HG03354 (cell line): ENCODE measurements at regions not wholly inside any gene's neighbourhood (a gene's known extent, or its start where the extent isn't known, plus 50 kb on each side); places are given as distances from the start of the nearest gene placed in this dataset.

ENCODE experiments used
- ATAC-seq: cut with Tn5 transposase; IDR thresholded peaks from one replicate; pipeline ENCODE4 v1.9.1; 2021; ENCODE audit warnings: mild to moderate bottlenecking; ENCODE audit not compliant: unreplicated experiment, poor library complexity, severe bottlenecking

- no peak for ATAC-seq
Measured at GRCh38 chr15:39478996-39479395, 101.9 kb upstream of the THBS1 start.

- no peak for ATAC-seq
Measured at GRCh38 chr15:39479911-39480310, 101.0 kb upstream of the THBS1 start.

GRCh38 chr15:39482459-39482858 is 98.4 kb upstream of the THBS1 start:
- ATAC-seq = no peak

GRCh38 chr15:39486621-39487457 is 94.0 kb upstream of the THBS1 start:
- no peak for ATAC-seq

GRCh38 chr15:39487458-39487735 is 93.5 kb upstream of the THBS1 start:
- no peak for ATAC-seq

GRCh38 chr15:39488516-39488915 is 92.4 kb upstream of the THBS1 start:
- no peak for ATAC-seq

GRCh38 chr15:39488961-39489360 is 91.9 kb upstream of the THBS1 start:
- no peak for ATAC-seq

- no peak for ATAC-seq
Measured at GRCh38 chr15:39491115-39491885, 89.6 kb upstream of the THBS1 start.

- ATAC-seq = no peak
Measured at GRCh38 chr15:39491886-39492490, 88.9 kb upstream of the THBS1 start.

GRCh38 chr15:39493424-39494067 is 87.3 kb upstream of the THBS1 start:
- ATAC-seq = no peak

GRCh38 chr15:39494462-39494861 is 86.4 kb upstream of the THBS1 start:
- ATAC-seq = no peak

GRCh38 chr15:39495871-39496840 is 84.7 kb upstream of the THBS1 start:
- no peak for ATAC-seq

- no peak for ATAC-seq
Measured at GRCh38 chr15:39497016-39497758, 83.7 kb upstream of the THBS1 start.

- no peak for ATAC-seq
Measured at GRCh38 chr15:39497759-39498565, 82.9 kb upstream of the THBS1 start.

GRCh38 chr15:39498629-39499028 is 82.2 kb upstream of the THBS1 start:
- ATAC-seq = no peak

GRCh38 chr15:39499042-39499441 is 81.8 kb upstream of the THBS1 start:
- ATAC-seq = no peak

GRCh38 chr15:39499681-39500080 is 81.2 kb upstream of the THBS1 start:
- no peak for ATAC-seq
